Neural progenitor cell (in vitro differentiated cells): ENCODE measurements at regions not wholly inside any gene's neighbourhood (a gene's known extent, or its start where the extent isn't known, plus 50 kb on each side); places are given as distances from the start of the nearest gene placed in this dataset.

ENCODE experiments used
- EZH2 ChIP-seq: fragments of 200-600 bp; sonication (generic); IDR thresholded peaks from 2 replicates; pipeline ENCODE4 v1.6.1; 2017; ENCODE audit warnings: antibody characterized with exemption, mild to moderate bottlenecking, moderate library complexity
- EZH2phosphoT487 ChIP-seq: fragments of 200-600 bp; sonication (generic); IDR thresholded peaks from 2 replicates; pipeline ENCODE4 v1.6.1; 2017; ENCODE audit warnings: antibody characterized with exemption
- TF ChIP-seq, protein P1 (sequence below): fragments of 200-600 bp; sonication (generic); IDR thresholded peaks from 2 replicates; pipeline ENCODE4 v1.5.1; 2017; ENCODE audit warnings: antibody characterized with exemption, mild to moderate bottlenecking

DNA sequence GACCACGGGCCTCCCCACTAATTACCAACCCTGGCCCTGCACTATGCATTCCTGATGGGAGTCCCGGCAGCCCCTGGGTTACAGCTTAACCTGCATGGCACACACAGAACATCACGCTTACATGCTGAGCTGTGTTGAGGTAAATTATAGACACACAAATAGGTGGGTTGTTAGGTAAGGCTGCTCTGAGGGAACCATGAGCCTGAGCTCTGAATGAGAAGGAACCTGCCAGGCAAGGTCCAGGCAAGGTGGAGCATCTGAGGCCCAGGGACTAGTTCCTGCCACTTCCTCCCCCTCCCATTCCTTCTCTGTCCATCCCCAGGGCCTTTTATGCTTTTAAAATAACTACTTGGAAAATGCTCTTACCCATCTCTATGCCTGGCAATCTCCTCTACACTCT lies 82.7 kb upstream of the ESRRB start:
- TF ChIP-seq, protein P1, sequence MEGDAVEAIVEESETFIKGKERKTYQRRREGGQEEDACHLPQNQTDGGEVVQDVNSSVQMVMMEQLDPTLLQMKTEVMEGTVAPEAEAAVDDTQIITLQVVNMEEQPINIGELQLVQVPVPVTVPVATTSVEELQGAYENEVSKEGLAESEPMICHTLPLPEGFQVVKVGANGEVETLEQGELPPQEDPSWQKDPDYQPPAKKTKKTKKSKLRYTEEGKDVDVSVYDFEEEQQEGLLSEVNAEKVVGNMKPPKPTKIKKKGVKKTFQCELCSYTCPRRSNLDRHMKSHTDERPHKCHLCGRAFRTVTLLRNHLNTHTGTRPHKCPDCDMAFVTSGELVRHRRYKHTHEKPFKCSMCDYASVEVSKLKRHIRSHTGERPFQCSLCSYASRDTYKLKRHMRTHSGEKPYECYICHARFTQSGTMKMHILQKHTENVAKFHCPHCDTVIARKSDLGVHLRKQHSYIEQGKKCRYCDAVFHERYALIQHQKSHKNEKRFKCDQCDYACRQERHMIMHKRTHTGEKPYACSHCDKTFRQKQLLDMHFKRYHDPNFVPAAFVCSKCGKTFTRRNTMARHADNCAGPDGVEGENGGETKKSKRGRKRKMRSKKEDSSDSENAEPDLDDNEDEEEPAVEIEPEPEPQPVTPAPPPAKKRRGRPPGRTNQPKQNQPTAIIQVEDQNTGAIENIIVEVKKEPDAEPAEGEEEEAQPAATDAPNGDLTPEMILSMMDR, result no peak
- TF ChIP-seq EZH2phosphoT487, result no peak
- no peak for TF ChIP-seq EZH2
